ENCODE measurements at regions not wholly inside any gene's neighbourhood (a gene's known extent, or its start where the extent isn't known, plus 50 kb on each side); places are given as distances from the start of the nearest gene placed in this dataset.
"Not testable (repeated sequence)": the region's sequence is repeated elsewhere in the genome, so short reads cannot be mapped to it uniquely, and the experiment has no call there.

GRCh38 chr15:47035475-47036406 is 681.6 kb upstream of the SEMA6D start:
- peak; percentile 47 for DNase-seq

GRCh38 chr15:47037003-47037402 is 680.3 kb upstream of the SEMA6D start:
- no peak for DNase-seq

GRCh38 chr15:47039225-47039624 is 678.1 kb upstream of the SEMA6D start:
- no peak for DNase-seq

GRCh38 chr15:47041301-47041700 is 676.0 kb upstream of the SEMA6D start:
- no peak for DNase-seq

GRCh38 chr15:47047981-47048380 is 669.3 kb upstream of the SEMA6D start:
- DNase-seq, result not testable (repeated sequence)

GRCh38 chr15:47066392-47066791 is 650.9 kb upstream of the SEMA6D start:
- no peak for DNase-seq

GRCh38 chr15:47077846-47078245 is 639.5 kb upstream of the SEMA6D start:
- DNase-seq, result peak; percentile 3

- DNase-seq, result no peak
Observed at GRCh38 chr15:47095833-47096232, 621.5 kb upstream of the SEMA6D start.

GRCh38 chr15:47098526-47098925 is 618.8 kb upstream of the SEMA6D start:
- not testable (repeated sequence) for DNase-seq

- not testable (repeated sequence) for DNase-seq
Observed at GRCh38 chr15:47099801-47100200, 617.5 kb upstream of the SEMA6D start.

GRCh38 chr15:47108800-47109199 is 608.5 kb upstream of the SEMA6D start:
- not testable (repeated sequence) for DNase-seq

GRCh38 chr15:47116698-47117097 is 600.6 kb upstream of the SEMA6D start:
- no peak for DNase-seq

GRCh38 chr15:47119349-47119748 is 598.0 kb upstream of the SEMA6D start:
- no peak for DNase-seq

GRCh38 chr15:47124430-47125102 is 592.7 kb upstream of the SEMA6D start:
- no peak for DNase-seq

- DNase-seq, result peak; percentile 70
Observed at GRCh38 chr15:47129033-47129432, 588.3 kb upstream of the SEMA6D start.

GRCh38 chr15:47131450-47131849 is 585.9 kb upstream of the SEMA6D start:
- DNase-seq, result not testable (repeated sequence)

GRCh38 chr15:47135267-47135666 is 582.0 kb upstream of the SEMA6D start:
- no peak for DNase-seq

- DNase-seq, result no peak
Observed at GRCh38 chr15:47136236-47136635, 581.1 kb upstream of the SEMA6D start.

- no peak for DNase-seq
Observed at GRCh38 chr15:47139965-47140364, 577.3 kb upstream of the SEMA6D start.

- DNase-seq, result no peak
Observed at GRCh38 chr15:47157827-47158226, 559.5 kb upstream of the SEMA6D start.

GRCh38 chr15:47158573-47158972 is 558.7 kb upstream of the SEMA6D start:
- DNase-seq, result no peak

GRCh38 chr15:47177177-47177576 is 540.1 kb upstream of the SEMA6D start:
- no peak for DNase-seq

GRCh38 chr15:47179988-47180387 is 537.3 kb upstream of the SEMA6D start:
- DNase-seq, result no peak

GRCh38 chr15:47182818-47183217 is 534.5 kb upstream of the SEMA6D start:
- no peak for DNase-seq
